ENCODE measurements at regions not wholly inside any gene's neighbourhood (a gene's known extent, or its start where the extent isn't known, plus 50 kb on each side); places are given as distances from the start of the nearest gene placed in this dataset.

- no peak overlapping the region for H3K4me3 Mint-ChIP-seq
- no peaks in the 10 kb centered on the region for H3K27me3 Mint-ChIP-seq (ENCODE audit: low read depth)
- H3K9me3 Mint-ChIP-seq: peaks cover 6% of the 10 kb centered on the region
- no peaks in the 10 kb centered on the region for H3K36me3 Mint-ChIP-seq (ENCODE audit: insufficient read depth)
- ATAC-seq (no peak), DNase-seq (no peak)
- no peaks in the 10 kb centered on the region for H3K4me1 Mint-ChIP-seq (ENCODE audit: low read depth)
These were observed 333.3 kb upstream of the SYNCRIP start for GRCh38 chr6:85975957-85976356.

GRCh38 chr6:85971238-85971637 is 328.6 kb upstream of the SYNCRIP start:
- Mint-ChIP-seq H3K4me1 (ENCODE audit: low read depth) (no peaks in the 10 kb centered on the region), H3K36me3 (ENCODE audit: insufficient read depth) (no peaks in the 10 kb centered on the region), H3K9me3 (no peaks in the 10 kb centered on the region), H3K4me3 (no peak overlapping the region), H3K27me3 (ENCODE audit: low read depth) (peaks cover 2% of the 10 kb centered on the region)
- DNase-seq (no peak), ATAC-seq (no peak)

GRCh38 chr6:85966828-85967227 is 324.1 kb upstream of the SYNCRIP start:
- DNase-seq (no peak), ATAC-seq (no peak)
- Mint-ChIP-seq H3K4me1 (ENCODE audit: low read depth) (no peaks in the 10 kb centered on the region), H3K27me3 (ENCODE audit: low read depth) (peaks cover 4% of the 10 kb centered on the region), H3K36me3 (ENCODE audit: insufficient read depth) (no peaks in the 10 kb centered on the region), H3K9me3 (no peaks in the 10 kb centered on the region), H3K4me3 (no peak overlapping the region)

- no peaks in the 10 kb centered on the region for H3K4me1 Mint-ChIP-seq (ENCODE audit: low read depth)
- H3K36me3 Mint-ChIP-seq (ENCODE audit: insufficient read depth): no peaks in the 10 kb centered on the region
- DNase-seq (no peak), ATAC-seq (no peak)
- peaks cover 2% of the 10 kb centered on the region for H3K27me3 Mint-ChIP-seq (ENCODE audit: low read depth)
- H3K9me3 Mint-ChIP-seq: no peaks in the 10 kb centered on the region
- no peak overlapping the region for H3K4me3 Mint-ChIP-seq
These were observed 319.1 kb upstream of the SYNCRIP start for GRCh38 chr6:85961746-85962145.

GRCh38 chr6:85961125-85961524 is 318.4 kb upstream of the SYNCRIP start:
- H3K4me3 Mint-ChIP-seq: no peak overlapping the region
- no peaks in the 10 kb centered on the region for H3K4me1 Mint-ChIP-seq (ENCODE audit: low read depth)
- ATAC-seq (no peak), DNase-seq (no peak)
- H3K36me3 Mint-ChIP-seq (ENCODE audit: insufficient read depth): no peaks in the 10 kb centered on the region
- no peaks in the 10 kb centered on the region for H3K9me3 Mint-ChIP-seq
- H3K27me3 Mint-ChIP-seq (ENCODE audit: low read depth): peaks cover 2% of the 10 kb centered on the region

GRCh38 chr6:85948481-85948880 is 305.8 kb upstream of the SYNCRIP start:
- H3K9me3 Mint-ChIP-seq: peaks cover 11% of the 10 kb centered on the region
- H3K4me3 Mint-ChIP-seq: no peak overlapping the region
- ATAC-seq: no peak
- H3K27me3 Mint-ChIP-seq (ENCODE audit: low read depth): no peaks in the 10 kb centered on the region
- no peak for DNase-seq
- H3K4me1 Mint-ChIP-seq (ENCODE audit: low read depth): no peaks in the 10 kb centered on the region
- H3K36me3 Mint-ChIP-seq (ENCODE audit: insufficient read depth): no peaks in the 10 kb centered on the region

GRCh38 chr6:85945459-85946185 is 302.9 kb upstream of the SYNCRIP start:
- no peak for ATAC-seq
- H3K27me3 Mint-ChIP-seq (ENCODE audit: low read depth): no peaks in the 10 kb centered on the region
- no peak for DNase-seq
- no peaks in the 10 kb centered on the region for H3K4me1 Mint-ChIP-seq (ENCODE audit: low read depth)
- no peaks in the 10 kb centered on the region for H3K36me3 Mint-ChIP-seq (ENCODE audit: insufficient read depth)
- H3K9me3 Mint-ChIP-seq: peaks cover 5% of the 10 kb centered on the region
- H3K4me3 Mint-ChIP-seq: no peak overlapping the region

- Mint-ChIP-seq H3K9me3 (no peaks in the 10 kb centered on the region), H3K4me3 (no peak overlapping the region)
These were observed 302.1 kb upstream of the SYNCRIP start for GRCh38 chr6:85944776-85945175.

GRCh38 chr6:85942844-85943243 is 300.2 kb upstream of the SYNCRIP start:
- Mint-ChIP-seq H3K4me1 (ENCODE audit: low read depth) (no peaks in the 10 kb centered on the region), H3K9me3 (no peaks in the 10 kb centered on the region), H3K4me3 (no peak overlapping the region), H3K27me3 (ENCODE audit: low read depth) (no peaks in the 10 kb centered on the region), H3K36me3 (ENCODE audit: insufficient read depth) (no peaks in the 10 kb centered on the region)
- DNase-seq (no peak), ATAC-seq (no peak)

More at GRCh38 chr6:85944776-85945175, 302.1 kb upstream of the SYNCRIP start:
- Mint-ChIP-seq H3K4me1 (ENCODE audit: low read depth) (no peaks in the 10 kb centered on the region), H3K36me3 (ENCODE audit: insufficient read depth) (no peaks in the 10 kb centered on the region), H3K27me3 (ENCODE audit: low read depth) (no peaks in the 10 kb centered on the region)
- DNase-seq: no peak
- no peak for ATAC-seq

GRCh38 chr6:85936916-85937315 is 294.2 kb upstream of the SYNCRIP start:
- Mint-ChIP-seq H3K9me3 (no peaks in the 10 kb centered on the region), H3K36me3 (ENCODE audit: insufficient read depth) (no peaks in the 10 kb centered on the region), H3K4me3 (no peak overlapping the region), H3K4me1 (ENCODE audit: low read depth) (no peaks in the 10 kb centered on the region), H3K27me3 (ENCODE audit: low read depth) (no peaks in the 10 kb centered on the region)
- DNase-seq: no peak
- ATAC-seq: no peak

GRCh38 chr6:85923013-85923430 is 280.3 kb upstream of the SYNCRIP start:
- Mint-ChIP-seq H3K9me3 (peaks cover 3% of the 10 kb centered on the region), H3K27me3 (ENCODE audit: low read depth) (no peaks in the 10 kb centered on the region), H3K4me3 (no peak overlapping the region), H3K36me3 (ENCODE audit: insufficient read depth) (no peaks in the 10 kb centered on the region), H3K4me1 (ENCODE audit: low read depth) (no peaks in the 10 kb centered on the region)
- peak; percentile 38 to 57 for ATAC-seq
- DNase-seq: no peak

- Mint-ChIP-seq H3K9me3 (no peaks in the 10 kb centered on the region), H3K4me1 (ENCODE audit: low read depth) (no peaks in the 10 kb centered on the region), H3K27me3 (ENCODE audit: low read depth) (no peaks in the 10 kb centered on the region), H3K36me3 (ENCODE audit: insufficient read depth) (no peaks in the 10 kb centered on the region), H3K4me3 (no peak overlapping the region)
- ATAC-seq (no peak), DNase-seq (no peak)
These were observed 278.1 kb upstream of the SYNCRIP start for GRCh38 chr6:85920782-85921181.

GRCh38 chr6:85917522-85917921 is 274.8 kb upstream of the SYNCRIP start:
- no peak overlapping the region for H3K4me3 Mint-ChIP-seq
- DNase-seq (no peak), ATAC-seq (no peak)
- no peaks in the 10 kb centered on the region for H3K27me3 Mint-ChIP-seq (ENCODE audit: low read depth)
- no peaks in the 10 kb centered on the region for H3K36me3 Mint-ChIP-seq (ENCODE audit: insufficient read depth)
- H3K4me1 Mint-ChIP-seq (ENCODE audit: low read depth): no peaks in the 10 kb centered on the region
- no peaks in the 10 kb centered on the region for H3K9me3 Mint-ChIP-seq

- no peak overlapping the region for H3K4me3 Mint-ChIP-seq
- H3K9me3 Mint-ChIP-seq: no peaks in the 10 kb centered on the region
- no peaks in the 10 kb centered on the region for H3K4me1 Mint-ChIP-seq (ENCODE audit: low read depth)
- DNase-seq (no peak), ATAC-seq (no peak)
- H3K36me3 Mint-ChIP-seq (ENCODE audit: insufficient read depth): no peaks in the 10 kb centered on the region
- peaks cover 1% of the 10 kb centered on the region for H3K27me3 Mint-ChIP-seq (ENCODE audit: low read depth)
These were observed 270.3 kb upstream of the SYNCRIP start for GRCh38 chr6:85913001-85913400.

GRCh38 chr6:85912582-85912981 is 269.9 kb upstream of the SYNCRIP start:
- DNase-seq: no peak
- Mint-ChIP-seq H3K4me1 (ENCODE audit: low read depth) (no peaks in the 10 kb centered on the region), H3K36me3 (ENCODE audit: insufficient read depth) (no peaks in the 10 kb centered on the region), H3K4me3 (no peak overlapping the region), H3K9me3 (no peaks in the 10 kb centered on the region), H3K27me3 (ENCODE audit: low read depth) (peaks cover 2% of the 10 kb centered on the region)
- ATAC-seq: no peak

Data from activated T-cell treated with anti-CD3 and anti-CD28 coated beads, Interleukin-2, amount 50 U/mL, for 4 hours (primary cell).